HepG2 (cell line): ENCODE measurements at regions not wholly inside any gene's neighbourhood (a gene's known extent, or its start where the extent isn't known, plus 50 kb on each side); places are given as distances from the start of the nearest gene placed in this dataset.

Experiments
- ATAC-seq: fragments of 200-7000 bp; cut with Tn5 transposase; 3 replicates; pipeline ENCODE4 v1.9.1; 2020; ENCODE audit warnings: mild to moderate bottlenecking, moderate library complexity
- BruUV-seq: library from RNA; stranded (reverse); fragments of 400-500 nt; replicated peaks from 2 replicates; lab custom pipeline; 2021; lab: Mats Ljungman, UMichigan
- CTCF ChIA-PET: fragments of 300-600 bp; formaldehyde crosslinking; extraction: SDS; loops from one replicate; lab custom pipeline; 2021; ENCODE audit warnings: low total read pairs, inconsistent platforms, low intra/inter-chr PET ratio; lab: Yijun Ruan, JAX
- POLR2A ChIA-PET: fragments of 350-600 bp; sonication (Branson Sonifier 250); formaldehyde crosslinking; loops from one replicate; lab custom pipeline; 2020; ENCODE audit warnings: antibody characterized with exemption, inconsistent platforms; lab: Yijun Ruan, JAX
- DNase-seq: peaks from one replicate; pipeline ENCODE4 v3.0.0-alpha.2; 2015; ENCODE audit warnings: low spot score
- FAIRE-seq: peaks from 3 replicates; lab custom pipeline; 2011; peaks lifted over from hg19 to GRCh38; lab: Jason Lieb, UNC
- H2AFZ ChIP-seq: one replicate; pipeline ENCODE4 v1.6.1; 2011; ENCODE audit warnings: low read length, inconsistent platforms
- H3K27ac ChIP-seq: fragments of 300-600 bp; 3 replicates; pipeline ENCODE4 v1.8.0; 2011; ENCODE audit warnings: mixed run types, mild to moderate bottlenecking, mixed read lengths, low read length, inconsistent platforms; ENCODE audit not compliant: insufficient read depth; ENCODE audit errors: extremely low read length
- H3K27me3 ChIP-seq, 2 experiments: fragments of 200-600 bp in 1 of 2; 2 replicates in 1 of 2; 3 replicates in 1 of 2; pipeline versions ENCODE4 v1.6.0 to v1.8.0; 2011; ENCODE audit warnings: low read length in 2 of 2, mild to moderate bottlenecking in 2 of 2, moderate library complexity in 2 of 2, inconsistent platforms in 1 of 2; ENCODE audit not compliant: insufficient read depth in 2 of 2, control insufficient read depth in 1 of 2
- H3K36me3 ChIP-seq, 2 experiments: fragments of 200-600 bp in 1 of 2; replicated peaks in 1 of 2; 2 replicates in 1 of 2; 3 replicates in 1 of 2; pipeline versions ENCODE4 v1.5.1 to v1.8.0; 2011; ENCODE audit warnings: low read length in 2 of 2, inconsistent platforms in 1 of 2; ENCODE audit not compliant: insufficient read depth in 2 of 2, control insufficient read depth in 1 of 2
- H3K4me1 ChIP-seq: 2 replicates; pipeline ENCODE4 v1.5.1; 2012; ENCODE audit warnings: low read length, inconsistent platforms; ENCODE audit not compliant: insufficient read depth
- H3K4me2 ChIP-seq: 2 replicates; pipeline ENCODE4 v1.6.0; 2011; ENCODE audit warnings: low read depth, low read length, inconsistent platforms
- H3K4me3 ChIP-seq, 3 experiments: fragments of 200-600 bp in 1 of 3; sonication (generic), shearing (Covaris generic) in 1 of 3; replicated peaks in 1 of 3; 2 replicates each; pipeline ENCODE4 v1.5.1; 2011 to 2016; ENCODE audit warnings: low read length in 3 of 3, inconsistent platforms in 2 of 3, low read depth in 2 of 3, mild to moderate bottlenecking in 2 of 3, control low read depth in 1 of 3, mixed read lengths in 1 of 3; ENCODE audit not compliant: insufficient read depth in 1 of 3
- H3K79me2 ChIP-seq: one replicate; pipeline ENCODE4 v1.6.1; 2011; ENCODE audit warnings: low read length, inconsistent platforms; ENCODE audit not compliant: insufficient read depth
- H3K9ac ChIP-seq: 2 replicates; pipeline ENCODE4 v1.6.0; 2011; ENCODE audit warnings: mild to moderate bottlenecking, low read depth, low read length, inconsistent platforms; ENCODE audit not compliant: insufficient read depth
- H3K9me3 ChIP-seq: 2 replicates; pipeline ENCODE4 v1.5.1; 2012; ENCODE audit warnings: mild to moderate bottlenecking, low read length
- H4K20me1 ChIP-seq: 2 replicates; pipeline ENCODE4 v1.6.0; 2011; ENCODE audit warnings: inconsistent platforms, mild to moderate bottlenecking, low read length, moderate library complexity; ENCODE audit not compliant: insufficient read depth
- BHLHE40 ChIP-seq: IDR thresholded peaks from 2 replicates; pipeline ENCODE4 v1.6.1; 2011; ENCODE audit warnings: low read length, improper control_type of control experiment
- CHCHD3 ChIP-seq: sonication (generic); formaldehyde crosslinking; IDR thresholded peaks from 2 replicates; pipeline ENCODE4 v1.8.0; 2022; ENCODE audit warnings: mild to moderate bottlenecking, missing genetic modification reagents, moderate library complexity
- ERF ChIP-seq: IDR thresholded peaks from 2 replicates; pipeline ENCODE4 v1.6.1; 2018; ENCODE audit warnings: missing biosample characterization, missing genetic modification reagents
- IRX3 ChIP-seq: sonication (generic); formaldehyde crosslinking; IDR thresholded peaks from 2 replicates; pipeline ENCODE4 v1.8.1; 2023; ENCODE audit warnings: mild to moderate bottlenecking, low read depth, missing genetic modification reagents, borderline replicate concordance
- MZF1 ChIP-seq: sonication (generic); formaldehyde crosslinking; IDR thresholded peaks from 2 replicates; pipeline ENCODE4 v1.8.1; 2023; ENCODE audit warnings: mild to moderate bottlenecking, missing genetic modification reagents, borderline replicate concordance
- SAFB2 ChIP-seq: sonication (generic); formaldehyde crosslinking; IDR thresholded peaks from 2 replicates; pipeline ENCODE4 v1.5.1; 2020; ENCODE audit warnings: missing genetic modification reagents, low read depth, mild to moderate bottlenecking, borderline replicate concordance
- SMC3 ChIP-seq: IDR thresholded peaks from 2 replicates; pipeline ENCODE4 v1.6.1; 2011; ENCODE audit warnings: low read length, improper control_type of control experiment
- STAT5B ChIP-seq: sonication (generic); formaldehyde crosslinking; IDR thresholded peaks from 2 replicates; pipeline ENCODE4 v1.4.0; 2020; ENCODE audit warnings: missing genetic modification reagents
- ZFP41 ChIP-seq: sonication (generic); formaldehyde crosslinking; IDR thresholded peaks from 2 replicates; pipeline ENCODE4 v1.4.0; 2020; ENCODE audit warnings: mild to moderate bottlenecking, missing genetic modification reagents, borderline replicate concordance
- ZNF724P ChIP-seq: sonication (generic); formaldehyde crosslinking; IDR thresholded peaks from 2 replicates; pipeline ENCODE4 v1.8.0; 2022; ENCODE audit warnings: missing genetic modification reagents, borderline replicate concordance
- ZNF766 ChIP-seq: sonication (generic); formaldehyde crosslinking; IDR thresholded peaks from 2 replicates; pipeline ENCODE4 v1.5.0; 2020; ENCODE audit warnings: missing genetic modification reagents, borderline replicate concordance
- ZSCAN29 ChIP-seq: sonication (generic); formaldehyde crosslinking; conservative IDR thresholded peaks from 2 replicates; pipeline ENCODE4 v1.4.0; 2020; ENCODE audit warnings: mild to moderate bottlenecking, missing genetic modification reagents
- WGBS: methylation state at CpG from one replicate; pipeline ENCODE4 v1.1.6; 2017; ENCODE audit warnings: low lambda C conversion rate; 5-methylcytosine and 5-hydroxymethylcytosine counted together
- in situ Hi-C: cut with HindIII; loops from 2 replicates; pipeline ENCODE4 v1.10.0; 2017; ENCODE audit warnings: low pct_unique_long_range_greater_than_20kb; ENCODE audit not compliant: extremely low pct_ligation_motif_present
- intact Hi-C: fragments of 100-400 bp; cut with micrococcal nuclease; formaldehyde crosslinking; loops from one replicate; pipeline ENCODE4 v1.10.0; 2022; ENCODE audit not compliant: unreplicated experiment
- TF ChIP-seq, protein P1 (sequence below): IDR thresholded peaks from 2 replicates; pipeline ENCODE4 v1.6.1; 2018; ENCODE audit warnings: missing genetic modification reagents, mild to moderate bottlenecking, missing compliant biosample characterization
- TF ChIP-seq, protein P2 (sequence below): sonication (generic); formaldehyde crosslinking; IDR thresholded peaks from 2 replicates; pipeline ENCODE4 v1.5.0; 2020; ENCODE audit warnings: mild to moderate bottlenecking, missing genetic modification reagents
- TF ChIP-seq, protein P3 (sequence below): IDR thresholded peaks from 2 replicates; pipeline ENCODE4 v1.6.1; 2016

DNA sequence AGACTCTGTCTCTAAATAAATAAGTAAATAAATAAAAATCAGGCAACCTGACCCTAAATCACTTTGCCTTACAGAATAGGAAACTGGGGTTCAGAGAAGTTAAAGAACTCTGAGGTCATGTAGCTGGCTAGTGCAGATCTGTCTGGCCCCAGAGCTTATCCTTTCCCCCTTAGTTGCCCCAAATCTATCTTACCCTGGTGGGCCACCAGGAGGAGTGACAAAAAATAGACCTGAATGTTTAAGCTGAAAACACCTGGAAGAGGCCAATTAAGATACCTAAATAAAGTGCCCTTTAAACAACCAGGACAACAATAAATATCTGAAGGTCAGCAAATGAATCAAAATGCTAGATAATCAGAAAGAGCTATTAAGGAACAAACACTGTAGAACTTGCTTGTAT, 59.7 kb downstream of the TEX35 start:
- no peak overlapping the region for H3K4me2 ChIP-seq
- no peak overlapping the region for H3K27ac ChIP-seq
- no peak for FAIRE-seq
- ChIA-PET CTCF (no interaction called here), POLR2A (no interaction called here)
- intact Hi-C loops = no loop called here
- ATAC-seq = no peak
- no peak overlapping the region for H3K4me3 ChIP-seq
- H3K79me2 ChIP-seq = no peaks in the 10 kb centered on the region
- in situ Hi-C loops = no loop called here
- BruUV-seq = no TSS peak
- no peaks in the 10 kb centered on the region for H3K36me3 ChIP-seq
- H3K4me1 ChIP-seq = 0 out of 2 replicates have a peak, but pooled peaks cover 6% of the 10 kb centered on the region
- no peaks in the 10 kb centered on the region for H4K20me1 ChIP-seq
- peak; percentile 20; the same call in 1 of the 2 replicates for TF ChIP-seq SMC3
- TF ChIP-seq, protein P1, sequence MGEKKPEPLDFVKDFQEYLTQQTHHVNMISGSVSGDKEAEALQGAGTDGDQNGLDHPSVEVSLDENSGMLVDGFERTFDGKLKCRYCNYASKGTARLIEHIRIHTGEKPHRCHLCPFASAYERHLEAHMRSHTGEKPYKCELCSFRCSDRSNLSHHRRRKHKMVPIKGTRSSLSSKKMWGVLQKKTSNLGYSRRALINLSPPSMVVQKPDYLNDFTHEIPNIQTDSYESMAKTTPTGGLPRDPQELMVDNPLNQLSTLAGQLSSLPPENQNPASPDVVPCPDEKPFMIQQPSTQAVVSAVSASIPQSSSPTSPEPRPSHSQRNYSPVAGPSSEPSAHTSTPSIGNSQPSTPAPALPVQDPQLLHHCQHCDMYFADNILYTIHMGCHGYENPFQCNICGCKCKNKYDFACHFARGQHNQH = no peak
- DNase-seq = no peak
- H2AFZ ChIP-seq = no peak overlapping the region
- no peak overlapping the region for H3K9ac ChIP-seq
- H3K27me3 ChIP-seq = no peaks in the 10 kb centered on the region
- no peaks in the 10 kb centered on the region for H3K9me3 ChIP-seq

DNA sequence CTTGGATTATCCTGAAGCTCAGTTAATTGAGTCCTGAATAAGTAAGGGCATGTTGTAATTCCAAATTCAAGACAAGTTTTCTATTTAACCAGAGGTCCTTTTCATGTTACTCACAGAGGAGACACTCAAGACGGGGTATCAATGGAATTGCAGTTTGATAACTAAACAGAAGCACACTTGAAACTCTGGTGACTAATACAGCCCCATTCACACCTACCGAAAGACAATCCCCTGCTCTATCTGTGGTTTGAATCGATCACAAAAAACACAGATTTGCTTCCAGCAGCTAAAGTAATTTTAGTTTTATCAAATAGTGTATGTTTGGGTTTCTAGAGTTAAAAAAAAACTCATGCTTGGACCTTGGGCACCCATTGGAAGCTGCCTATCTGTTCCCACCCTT, 60.4 kb downstream of the TEX35 start:
- FAIRE-seq (no peak), ATAC-seq (no peak), DNase-seq (no peak)
- Histone ChIP-seq H3K4me1 (0 out of 2 replicates have a peak, but pooled peaks cover 6% of the 10 kb centered on the region), H3K9ac (no peak overlapping the region), H2AFZ (no peak overlapping the region), H3K27ac (no peak overlapping the region), H3K4me3 (no peak overlapping the region), H3K36me3 (no peaks in the 10 kb centered on the region), H3K9me3 (no peaks in the 10 kb centered on the region), H4K20me1 (no peaks in the 10 kb centered on the region), H3K79me2 (no peaks in the 10 kb centered on the region), H3K4me2 (no peak overlapping the region), H3K27me3 (no peaks in the 10 kb centered on the region)
- in situ Hi-C loops (no loop called here), intact Hi-C loops (no loop called here)
- WGBS = 76% methylated on average over 3 of the region's 3 CpGs
- ChIA-PET CTCF (no interaction called here), POLR2A (no interaction called here)
- no TSS peak for BruUV-seq
- no peak for TF ChIP-seq ZNF766 (CRISPR knock-in tag)
- no peak for TF ChIP-seq IRX3
- TF ChIP-seq STAT5B = no peak
- TF ChIP-seq ZFP41 (CRISPR knock-in tag) = no peak
- TF ChIP-seq, protein P1 = no peak
- TF ChIP-seq, protein P2, sequence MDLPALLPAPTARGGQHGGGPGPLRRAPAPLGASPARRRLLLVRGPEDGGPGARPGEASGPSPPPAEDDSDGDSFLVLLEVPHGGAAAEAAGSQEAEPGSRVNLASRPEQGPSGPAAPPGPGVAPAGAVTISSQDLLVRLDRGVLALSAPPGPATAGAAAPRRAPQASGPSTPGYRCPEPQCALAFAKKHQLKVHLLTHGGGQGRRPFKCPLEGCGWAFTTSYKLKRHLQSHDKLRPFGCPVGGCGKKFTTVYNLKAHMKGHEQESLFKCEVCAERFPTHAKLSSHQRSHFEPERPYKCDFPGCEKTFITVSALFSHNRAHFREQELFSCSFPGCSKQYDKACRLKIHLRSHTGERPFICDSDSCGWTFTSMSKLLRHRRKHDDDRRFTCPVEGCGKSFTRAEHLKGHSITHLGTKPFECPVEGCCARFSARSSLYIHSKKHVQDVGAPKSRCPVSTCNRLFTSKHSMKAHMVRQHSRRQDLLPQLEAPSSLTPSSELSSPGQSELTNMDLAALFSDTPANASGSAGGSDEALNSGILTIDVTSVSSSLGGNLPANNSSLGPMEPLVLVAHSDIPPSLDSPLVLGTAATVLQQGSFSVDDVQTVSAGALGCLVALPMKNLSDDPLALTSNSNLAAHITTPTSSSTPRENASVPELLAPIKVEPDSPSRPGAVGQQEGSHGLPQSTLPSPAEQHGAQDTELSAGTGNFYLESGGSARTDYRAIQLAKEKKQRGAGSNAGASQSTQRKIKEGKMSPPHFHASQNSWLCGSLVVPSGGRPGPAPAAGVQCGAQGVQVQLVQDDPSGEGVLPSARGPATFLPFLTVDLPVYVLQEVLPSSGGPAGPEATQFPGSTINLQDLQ (CRISPR knock-in tag) = no peak
- no peak for TF ChIP-seq ZNF724P (CRISPR knock-in tag)
- TF ChIP-seq MZF1 (CRISPR knock-in tag) = no peak
- TF ChIP-seq BHLHE40 = no peak
- TF ChIP-seq ERF (CRISPR knock-in tag) = no peak
- no peak for TF ChIP-seq SAFB2 (CRISPR knock-in tag)
- no peak for TF ChIP-seq CHCHD3
- no peak for TF ChIP-seq ZSCAN29 (CRISPR knock-in tag)
- TF ChIP-seq, protein P3, sequence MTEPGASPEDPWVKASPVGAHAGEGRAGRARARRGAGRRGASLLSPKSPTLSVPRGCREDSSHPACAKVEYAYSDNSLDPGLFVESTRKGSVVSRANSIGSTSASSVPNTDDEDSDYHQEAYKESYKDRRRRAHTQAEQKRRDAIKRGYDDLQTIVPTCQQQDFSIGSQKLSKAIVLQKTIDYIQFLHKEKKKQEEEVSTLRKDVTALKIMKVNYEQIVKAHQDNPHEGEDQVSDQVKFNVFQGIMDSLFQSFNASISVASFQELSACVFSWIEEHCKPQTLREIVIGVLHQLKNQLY (CRISPR knock-in tag) = no peak
